Keratinocyte (primary cell): ENCODE measurements at regions not wholly inside any gene's neighbourhood (a gene's known extent, or its start where the extent isn't known, plus 50 kb on each side); places are given as distances from the start of the nearest gene placed in this dataset.

ENCODE experiments used
- DNase-seq: peaks from one replicate; pipeline ENCODE4 v3.0.0-alpha.2; 2011; ENCODE audit warnings: low read depth, missing footprints, low spot score
- FAIRE-seq: peaks from 2 replicates; lab custom pipeline; 2011; peaks lifted over from hg19 to GRCh38; lab: Jason Lieb, UNC
- H2AFZ ChIP-seq: 2 replicates; pipeline ENCODE4 v1.6.0; 2012; ENCODE audit warnings: low read length, control low read depth, inconsistent platforms; ENCODE audit not compliant: control insufficient read depth
- H3K27ac ChIP-seq: 2 replicates; pipeline ENCODE4 v1.5.1; 2011; ENCODE audit warnings: low read length; ENCODE audit not compliant: control insufficient read depth, insufficient read depth
- H3K27me3 ChIP-seq: 3 replicates; pipeline ENCODE4 v1.6.0; 2011; ENCODE audit warnings: low read length; ENCODE audit not compliant: control insufficient read depth, insufficient read depth; ENCODE audit errors: extremely low read depth
- H3K36me3 ChIP-seq, 2 experiments: 2 replicates in 1 of 2; 3 replicates in 1 of 2; pipeline ENCODE4 v1.5.1; 2011; ENCODE audit warnings: low read length in 2 of 2, mild to moderate bottlenecking in 1 of 2; ENCODE audit not compliant: control insufficient read depth in 2 of 2, insufficient read depth in 2 of 2; ENCODE audit errors: extremely low read depth in 1 of 2
- H3K4me1 ChIP-seq: 3 replicates; pipeline ENCODE4 v1.5.1; 2011; ENCODE audit warnings: low read length; ENCODE audit not compliant: control insufficient read depth, insufficient read depth; ENCODE audit errors: extremely low read depth
- H3K4me2 ChIP-seq: 3 replicates; pipeline ENCODE4 v1.6.0; 2011; ENCODE audit warnings: low read depth, low read length; ENCODE audit not compliant: control insufficient read depth, insufficient read depth; ENCODE audit errors: extremely low read depth
- H3K4me3 ChIP-seq, 3 experiments: fragments of 200-600 bp in 1 of 3; sonication (generic) in 1 of 3; 2 replicates in 2 of 3; 3 replicates in 1 of 3; pipeline ENCODE4 v1.5.1; 2011 to 2016; ENCODE audit warnings: low read length in 3 of 3, mild to moderate bottlenecking in 3 of 3, control low read depth in 2 of 3, inconsistent platforms in 1 of 3, low read depth in 1 of 3, mixed read lengths in 1 of 3, mixed run types in 1 of 3, moderate library complexity in 1 of 3; ENCODE audit not compliant: control insufficient read depth in 2 of 3, insufficient read depth in 2 of 3; ENCODE audit errors: extremely low read depth in 1 of 3
- H3K79me2 ChIP-seq: 2 replicates; pipeline ENCODE4 v1.6.0; 2012; ENCODE audit warnings: low read length; ENCODE audit not compliant: control insufficient read depth, insufficient read depth
- H3K9ac ChIP-seq: 3 replicates; pipeline ENCODE4 v1.6.0; 2011; ENCODE audit warnings: low read length; ENCODE audit not compliant: control insufficient read depth, insufficient read depth; ENCODE audit errors: extremely low read depth
- H3K9me1 ChIP-seq: 3 replicates; pipeline ENCODE4 v1.6.0; 2011; ENCODE audit warnings: low read length; ENCODE audit not compliant: control insufficient read depth, insufficient read depth; ENCODE audit errors: extremely low read depth
- H3K9me3 ChIP-seq: 2 replicates; pipeline ENCODE4 v1.5.1; 2012; ENCODE audit warnings: low read depth, low read length; ENCODE audit not compliant: control insufficient read depth
- H4K20me1 ChIP-seq: 3 replicates; pipeline ENCODE4 v1.6.0; 2011; ENCODE audit warnings: low read length; ENCODE audit not compliant: control insufficient read depth, insufficient read depth; ENCODE audit errors: extremely low read depth
- CTCF ChIP-seq, 3 experiments: IDR thresholded peaks in 1 of 3; conservative IDR thresholded peaks in 1 of 3; optimal IDR thresholded peaks in 1 of 3; 2 replicates in 2 of 3; 3 replicates in 1 of 3; pipeline versions ENCODE3 to v1.5.1; 2011; ENCODE audit warnings: low read length in 3 of 3, mild to moderate bottlenecking in 3 of 3, moderate library complexity in 2 of 3, control low read depth in 1 of 3, inconsistent platforms in 1 of 3; ENCODE audit not compliant: insufficient read depth in 2 of 3; ENCODE audit errors: extremely low read depth in 1 of 3
- EZH2 ChIP-seq: IDR thresholded peaks from one replicate; pipeline ENCODE4 v1.6.1; 2012; ENCODE audit warnings: inconsistent platforms, mild to moderate bottlenecking, low read length, moderate library complexity
- dilution Hi-C: fragments of 300-500 bp; cut with MboI; formaldehyde crosslinking; loops from one replicate; pipeline ENCODE4 v1.7.0; 2020; ENCODE audit warnings: low sequenced_read_pairs; ENCODE audit not compliant: extremely low pct_ligation_motif_present

GRCh38 chr6:144728804-144729203 is 443.7 kb downstream of the UTRN start:
- Histone ChIP-seq H2AFZ (no peak overlapping the region), H4K20me1 (no peaks in the 10 kb centered on the region), H3K27me3 (no peaks in the 10 kb centered on the region), H3K79me2 (no peaks in the 10 kb centered on the region), H3K4me3 (no peak overlapping the region), H3K9ac (no peak overlapping the region), H3K36me3 (peaks cover 0 to 4% of the 10 kb centered on the region in 2 experiments), H3K9me3 (no peaks in the 10 kb centered on the region), H3K4me1 (peaks cover 10% of the 10 kb centered on the region), H3K4me2 (no peak overlapping the region), H3K27ac (no peak overlapping the region), H3K9me1 (no peaks in the 10 kb centered on the region)
- TF ChIP-seq CTCF (optimal IDR thresholded peaks at IDR 0.05 in 1 of 3, IDR thresholded peaks at IDR 0.05 in 1 of 3, conservative IDR thresholded peaks at IDR 0.05 in 1 of 3; ENCODE audit: extremely low read depth in 1 of 3, insufficient read depth in 2 of 3, low read length in 3 of 3): no peak
- TF ChIP-seq EZH2: no peak
- FAIRE-seq (no peak), DNase-seq (no peak)
- dilution Hi-C loops: no loop called here

DNA sequence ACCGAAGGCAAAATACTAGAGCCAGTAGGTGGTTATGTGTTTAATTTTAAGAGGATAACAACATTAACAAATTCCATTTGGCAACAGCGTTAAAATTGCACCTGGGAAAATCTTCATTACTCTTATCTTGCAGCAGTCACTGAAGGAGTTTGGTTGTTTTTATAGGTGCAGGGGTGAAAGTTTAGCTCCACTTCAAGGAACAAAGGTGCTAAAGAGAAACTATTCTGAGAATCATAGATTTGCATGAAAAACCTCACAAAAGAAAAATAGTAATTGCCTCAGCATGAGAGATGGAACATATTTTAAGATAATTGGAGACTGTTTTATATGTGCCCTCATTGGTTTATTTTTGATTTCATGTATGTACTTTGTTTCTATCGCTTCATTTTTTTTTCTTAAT is 444.4 kb downstream of the UTRN start:
- H3K9me1 ChIP-seq: no peaks in the 10 kb centered on the region
- H4K20me1 ChIP-seq: no peaks in the 10 kb centered on the region
- H3K27me3 ChIP-seq: no peaks in the 10 kb centered on the region
- FAIRE-seq (no peak), DNase-seq (no peak)
- peaks cover 10% of the 10 kb centered on the region for H3K4me1 ChIP-seq
- no peak overlapping the region for H3K9ac ChIP-seq
- H3K9me3 ChIP-seq: no peaks in the 10 kb centered on the region
- H3K79me2 ChIP-seq: no peaks in the 10 kb centered on the region
- H3K4me3 ChIP-seq: no peak overlapping the region
- H3K27ac ChIP-seq: no peak overlapping the region
- peaks cover 0 to 4% of the 10 kb centered on the region in 2 experiments for H3K36me3 ChIP-seq
- no peak for TF ChIP-seq CTCF (optimal IDR thresholded peaks at IDR 0.05 in 1 of 3, IDR thresholded peaks at IDR 0.05 in 1 of 3, conservative IDR thresholded peaks at IDR 0.05 in 1 of 3; ENCODE audit: extremely low read depth in 1 of 3, insufficient read depth in 2 of 3, low read length in 3 of 3)
- TF ChIP-seq EZH2: no peak
- H2AFZ ChIP-seq: no peak overlapping the region
- no peak overlapping the region for H3K4me2 ChIP-seq
- dilution Hi-C loops: no loop called here
